Neural progenitor cell (in vitro differentiated cells): ENCODE measurements at regions not wholly inside any gene's neighbourhood (a gene's known extent, or its start where the extent isn't known, plus 50 kb on each side); places are given as distances from the start of the nearest gene placed in this dataset.

ENCODE experiments used
- CTCF ChIP-seq: fragments of 200-600 bp; sonication (generic); IDR thresholded peaks from 2 replicates; pipeline ENCODE4 v1.5.1; 2017; ENCODE audit warnings: antibody characterized with exemption, mild to moderate bottlenecking
- EZH2 ChIP-seq: fragments of 200-600 bp; sonication (generic); IDR thresholded peaks from 2 replicates; pipeline ENCODE4 v1.6.1; 2017; ENCODE audit warnings: antibody characterized with exemption, mild to moderate bottlenecking, moderate library complexity
- EZH2phosphoT487 ChIP-seq: fragments of 200-600 bp; sonication (generic); IDR thresholded peaks from 2 replicates; pipeline ENCODE4 v1.6.1; 2017; ENCODE audit warnings: antibody characterized with exemption

GRCh38 chr3:181940703-181941102 is 229.0 kb downstream of the SOX2 start:
- TF ChIP-seq CTCF (no peak), EZH2 (no peak), EZH2phosphoT487 (no peak)
